DMS53 treated with DMSO at 0.1 percent for 48 hours (cell line): ENCODE measurements at regions not wholly inside any gene's neighbourhood (a gene's known extent, or its start where the extent isn't known, plus 50 kb on each side); places are given as distances from the start of the nearest gene placed in this dataset.

ENCODE experiments used
- DNase-seq: peaks from one replicate; lab custom pipeline; 2025; ENCODE audit not compliant: unreplicated experiment; lab: John Stamatoyannopoulos, UW

DNA sequence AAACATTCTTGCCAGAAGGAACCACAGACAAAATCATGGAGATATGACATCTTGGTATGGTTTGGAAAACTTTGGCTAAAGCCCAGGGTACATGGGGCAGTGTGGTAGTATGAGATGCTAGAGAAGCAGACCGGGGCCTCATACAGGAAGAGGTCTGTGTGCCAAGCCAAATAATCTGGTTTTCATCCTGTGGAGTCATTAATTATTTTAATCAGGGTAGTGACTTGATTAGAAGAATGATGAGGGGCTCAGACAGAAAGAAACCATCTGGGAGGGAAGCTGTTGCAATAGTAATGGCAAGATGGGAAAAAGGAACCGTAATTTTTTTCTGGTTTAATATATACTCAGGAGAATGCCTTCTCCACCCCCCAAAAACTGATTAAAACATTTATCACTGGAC, 318.0 kb downstream of the BRINP2 start:
- no peak for DNase-seq

GRCh38 chr1:177487481-177487880, 316.7 kb downstream of the BRINP2 start:
- no peak for DNase-seq

DNA sequence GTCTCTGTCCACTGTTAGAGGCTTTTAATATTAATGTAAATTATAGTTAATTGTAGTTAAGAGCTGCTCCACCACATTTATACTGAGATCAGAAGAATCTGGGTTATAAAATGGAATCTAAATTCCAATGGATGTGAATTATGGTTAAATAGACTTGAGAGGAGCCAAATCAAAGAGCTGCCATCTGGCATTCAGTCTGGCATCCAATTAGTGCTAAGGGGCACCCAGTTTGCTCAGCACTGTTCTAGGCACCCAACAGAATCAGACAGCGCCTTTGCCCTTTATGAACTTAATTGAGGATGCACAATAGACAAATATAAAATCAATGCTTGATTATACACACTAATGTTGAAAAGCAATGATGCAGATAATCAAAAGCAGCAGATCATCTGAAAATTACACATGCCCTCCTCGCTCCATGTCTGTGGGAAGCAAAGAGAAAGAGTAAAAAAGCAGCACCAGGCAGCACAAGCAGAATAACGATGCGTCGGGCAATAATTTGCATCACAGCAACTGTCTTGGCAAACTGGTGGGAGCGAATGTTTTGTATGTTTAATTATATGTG, 310.1 kb downstream of the BRINP2 start:
- DNase-seq = no peak

DNA sequence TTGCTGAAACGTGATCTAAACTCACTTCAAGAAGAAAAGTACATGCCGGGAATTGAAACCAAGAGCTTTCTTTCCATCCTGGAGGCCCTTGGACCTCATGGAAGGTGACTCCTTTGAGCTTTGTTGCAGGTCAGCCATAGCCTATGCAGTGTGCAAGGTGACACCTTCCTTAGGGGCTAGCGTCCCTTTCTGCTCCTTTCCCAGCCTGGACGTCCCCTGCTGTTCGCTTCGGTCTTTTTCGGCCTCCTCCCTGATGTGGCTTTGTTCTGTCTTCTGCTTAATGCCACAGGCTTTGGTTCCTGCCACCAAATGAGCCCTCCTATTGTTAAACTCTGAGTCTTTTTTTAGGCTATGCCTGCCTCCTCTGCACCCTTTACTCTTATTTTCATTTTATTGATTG, 308.8 kb downstream of the BRINP2 start:
- DNase-seq = no peak

DNA sequence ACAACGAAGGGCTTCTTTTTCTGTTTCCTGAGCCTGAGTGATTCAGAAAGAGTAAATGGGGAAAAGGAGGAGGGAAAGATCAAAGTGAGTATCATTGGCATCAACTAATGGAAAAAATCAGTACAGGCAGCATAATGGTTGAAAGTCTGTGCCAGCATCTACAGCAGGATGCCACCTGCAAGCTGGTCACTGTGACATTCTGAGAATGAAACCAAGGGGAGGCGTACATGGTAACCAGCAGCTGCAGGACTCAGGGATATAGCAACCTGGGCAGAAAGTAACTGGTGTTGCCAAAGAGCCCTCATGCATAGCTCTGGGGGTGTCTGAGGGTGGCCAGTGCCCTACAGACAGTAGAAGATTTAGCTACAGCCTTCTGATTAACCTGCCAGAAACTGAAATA, 305.9 kb downstream of the BRINP2 start:
- DNase-seq = no peak

GRCh38 chr1:177472567-177472966, 301.8 kb downstream of the BRINP2 start:
- DNase-seq = no peak

DNA sequence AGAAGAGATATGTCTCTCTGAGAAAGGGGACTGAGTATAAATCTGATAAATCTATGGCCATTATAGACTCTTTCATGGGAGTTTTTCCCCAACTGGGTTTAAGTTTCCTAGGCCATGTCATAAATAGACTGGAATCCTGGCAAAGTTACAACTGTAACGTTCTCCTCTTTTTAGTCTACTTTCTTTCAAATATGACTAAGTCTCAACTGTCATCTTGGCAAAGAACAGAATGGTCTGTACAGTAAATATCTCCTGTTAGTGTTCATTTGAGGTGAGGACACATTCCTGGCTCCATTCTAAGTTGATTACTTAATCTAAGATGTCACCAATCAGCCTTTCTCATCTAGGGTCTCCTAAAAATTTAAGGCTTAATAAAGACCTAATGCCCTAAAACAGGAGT, 300.5 kb downstream of the BRINP2 start:
- no peak for DNase-seq

DNA sequence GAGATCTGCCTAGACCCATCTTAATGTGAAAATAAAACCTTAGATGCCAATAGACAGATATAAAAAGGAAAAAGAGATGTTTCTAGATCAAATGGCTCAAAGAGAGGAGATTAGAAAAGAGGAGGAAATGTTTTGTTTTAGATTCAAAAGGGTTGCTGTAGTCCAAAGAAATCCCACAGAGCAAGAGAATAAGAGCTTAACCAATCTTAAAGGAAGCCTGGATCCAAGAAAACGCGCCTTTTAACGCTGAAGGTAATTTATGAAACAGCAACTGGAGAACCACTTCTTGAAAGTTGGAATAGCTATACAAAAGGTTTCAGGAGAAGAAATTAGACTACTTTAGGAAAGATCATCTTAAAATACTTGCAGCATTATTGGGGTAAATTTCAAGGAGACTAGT, 298.8 kb downstream of the BRINP2 start:
- DNase-seq = no peak

DNA sequence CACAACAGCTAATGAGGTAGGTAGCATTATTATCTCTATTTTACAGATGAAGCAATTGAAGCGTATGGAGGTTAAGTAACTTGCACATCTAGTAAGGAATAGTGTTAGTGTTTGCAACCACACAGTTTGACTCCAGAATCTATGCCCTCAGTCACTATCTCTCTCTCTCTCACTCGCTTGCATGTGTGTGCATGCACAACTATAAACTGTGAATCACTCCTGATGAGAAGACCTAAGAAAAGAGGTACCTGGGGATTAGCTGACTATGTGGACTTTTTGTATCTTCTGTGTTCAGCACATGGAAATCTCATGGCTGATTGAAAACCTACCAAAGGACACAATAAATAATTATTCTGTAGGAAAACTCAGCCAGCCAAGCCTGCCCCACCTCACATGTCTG, 295.5 kb downstream of the BRINP2 start:
- DNase-seq = no peak

GRCh38 chr1:177464686-177465085, 293.9 kb downstream of the BRINP2 start:
- no peak for DNase-seq

GRCh38 chr1:177451191-177451590, 280.4 kb downstream of the BRINP2 start:
- DNase-seq = no peak

- DNase-seq = no peak
These were observed 278.0 kb downstream of the BRINP2 start for GRCh38 chr1:177448652-177449357.

DNA sequence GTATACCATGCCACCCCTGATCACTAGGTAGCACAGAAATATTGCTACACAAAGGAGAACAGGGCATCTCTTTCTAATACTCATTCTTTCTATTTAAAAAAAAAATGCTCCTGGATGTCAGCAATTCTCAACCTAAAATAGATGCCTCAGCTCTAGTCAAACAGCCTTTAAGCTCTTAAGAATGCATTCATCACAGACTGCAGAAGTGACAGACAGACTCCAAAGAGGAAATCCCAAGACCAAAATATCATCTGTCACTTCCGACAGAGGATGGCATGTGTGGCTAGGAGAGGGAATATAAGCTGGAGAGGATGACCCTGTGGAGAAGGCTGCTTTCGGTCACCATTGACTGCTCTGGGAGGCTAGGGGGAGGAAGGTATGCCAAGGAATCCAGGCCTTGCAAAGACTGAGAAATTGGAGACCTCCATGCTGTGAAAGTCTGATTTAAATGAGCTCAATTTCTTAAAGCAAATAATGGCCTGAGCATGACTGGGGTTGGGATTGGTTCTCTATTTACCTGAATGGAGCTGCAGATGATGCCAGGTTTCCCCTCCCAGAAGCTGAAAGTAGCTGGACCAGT, 277.4 kb downstream of the BRINP2 start:
- DNase-seq = no peak

- no peak for DNase-seq
These were observed 274.4 kb downstream of the BRINP2 start for GRCh38 chr1:177444997-177445746.

DNA sequence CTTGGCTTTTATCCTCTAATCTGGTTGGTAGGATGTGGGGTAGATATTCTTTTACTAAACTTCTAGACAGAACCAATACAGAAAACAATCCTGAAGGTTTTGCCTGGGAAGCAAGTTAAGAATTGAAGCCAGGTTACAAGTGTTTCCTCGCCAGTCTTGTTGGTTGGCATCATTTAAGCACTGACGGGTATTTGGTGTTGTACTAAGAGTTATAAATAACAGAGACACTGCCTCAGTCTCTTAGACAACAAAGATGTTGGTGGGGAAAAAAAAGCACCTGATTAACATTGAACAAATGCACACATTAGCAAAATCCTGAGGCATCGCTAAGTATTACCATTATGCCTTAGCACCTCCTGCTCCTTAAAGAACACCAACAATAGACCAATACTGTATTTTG, 272.2 kb downstream of the BRINP2 start:
- no peak for DNase-seq

- DNase-seq = no peak
These were observed 271.8 kb downstream of the BRINP2 start for GRCh38 chr1:177442584-177442983.

DNA sequence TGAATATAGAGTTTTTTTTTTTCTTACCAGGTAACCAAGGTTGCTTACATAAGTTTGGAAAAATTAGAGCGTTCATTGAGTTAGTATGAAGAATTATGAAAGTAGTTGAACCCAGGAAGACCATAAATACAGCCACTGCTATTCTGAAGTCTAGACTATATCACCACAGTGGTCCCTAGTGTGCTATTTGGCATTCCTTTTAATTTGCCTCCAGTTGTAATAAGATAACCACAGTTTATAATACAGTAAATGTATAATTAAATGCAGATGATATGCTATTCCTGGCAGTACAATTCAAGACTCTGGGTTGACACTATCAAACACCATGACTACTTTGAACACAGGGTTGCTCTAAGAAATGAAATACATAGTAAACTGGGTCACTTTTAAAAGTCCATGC, 270.5 kb downstream of the BRINP2 start:
- no peak for DNase-seq

GRCh38 chr1:177440821-177441220, 270.1 kb downstream of the BRINP2 start:
- no peak for DNase-seq

DNA sequence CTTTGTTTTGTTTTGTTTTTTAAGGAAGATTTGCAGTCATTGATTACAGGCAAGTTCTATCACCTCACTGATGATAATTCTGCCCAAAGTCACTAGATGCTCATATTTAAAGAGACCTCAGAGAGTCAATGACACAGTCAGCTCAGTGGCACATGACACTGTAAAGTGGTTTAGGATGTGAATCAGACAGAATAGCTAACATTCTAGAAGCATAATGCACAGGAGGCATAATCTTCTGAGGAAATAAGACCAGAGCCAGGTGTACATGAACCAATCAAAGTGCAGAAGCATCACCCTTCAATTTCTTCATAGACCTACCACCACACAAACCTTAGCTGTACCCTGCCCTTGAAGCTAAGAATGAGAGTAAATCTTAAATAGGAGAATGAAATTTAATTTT, 268.5 kb downstream of the BRINP2 start:
- no peak for DNase-seq

DNA sequence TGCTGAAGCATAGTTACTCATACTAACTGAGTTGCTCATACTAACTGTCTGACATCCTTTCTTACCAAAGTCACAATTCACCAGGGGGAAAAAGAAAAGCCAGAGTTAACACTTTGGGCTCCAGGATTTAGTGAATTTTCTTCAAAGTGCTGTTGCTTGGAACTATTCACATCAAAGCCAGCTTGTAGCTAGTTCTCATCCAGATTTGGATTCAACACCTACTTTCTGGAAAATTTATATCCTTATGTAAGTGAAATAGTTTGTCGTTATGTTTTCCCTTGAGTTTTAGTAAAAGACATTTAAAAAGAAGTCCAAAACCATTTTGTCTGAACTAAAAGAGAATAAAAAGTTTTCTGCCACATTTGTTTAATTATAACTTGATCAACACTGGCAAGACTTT, 264.6 kb downstream of the BRINP2 start:
- DNase-seq = no peak

DNA sequence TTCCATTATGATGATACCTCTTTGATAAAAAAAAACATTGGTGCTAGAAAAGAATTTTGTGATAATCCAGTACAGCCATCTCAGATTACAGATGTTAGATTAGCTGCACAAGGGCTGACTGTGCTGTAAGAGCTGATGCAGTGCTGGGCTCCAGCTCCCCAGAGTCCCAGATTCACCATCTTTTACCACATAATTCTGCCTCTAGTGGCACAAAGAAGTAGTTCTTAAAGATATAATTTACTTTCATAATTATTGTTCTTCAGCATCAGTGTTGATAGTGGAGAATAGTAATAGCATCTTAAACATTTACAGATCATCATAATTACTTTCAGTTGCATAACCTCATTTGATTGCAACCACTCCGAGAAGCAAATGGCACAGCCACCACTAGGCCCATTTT, 262.1 kb downstream of the BRINP2 start:
- DNase-seq = no peak

- no peak for DNase-seq
These were observed 260.4 kb downstream of the BRINP2 start for GRCh38 chr1:177431123-177431522.
